Muscle layer of colon (tissue), 2 donors: ENCODE measurements at regions not wholly inside any gene's neighbourhood (a gene's known extent, or its start where the extent isn't known, plus 50 kb on each side); places are given as distances from the start of the nearest gene placed in this dataset.

Source experiments
- H3K27ac ChIP-seq: one replicate; pipeline ENCODE4 v1.7.0; 2013; ENCODE audit warnings: low read depth, mild to moderate bottlenecking, low read length, moderate library complexity
- H3K27me3 ChIP-seq, 2 donors: one replicate each; pipeline ENCODE4 v1.7.0; 2013; ENCODE audit warnings: low read length in 2 of 2, mild to moderate bottlenecking in 2 of 2; ENCODE audit not compliant: insufficient read depth in 2 of 2, control insufficient read depth in 1 of 2
- H3K36me3 ChIP-seq: one replicate; pipeline ENCODE4 v1.7.0; 2013; ENCODE audit warnings: mild to moderate bottlenecking, low read length; ENCODE audit not compliant: insufficient read depth
- H3K4me1 ChIP-seq: one replicate; pipeline ENCODE4 v1.7.0; 2013; ENCODE audit warnings: mild to moderate bottlenecking, low read length; ENCODE audit not compliant: insufficient read depth
- H3K4me3 ChIP-seq, 2 donors: one replicate each; pipeline ENCODE4 v1.7.0; 2013; ENCODE audit warnings: low read length in 2 of 2, low read depth in 1 of 2, mild to moderate bottlenecking in 1 of 2, moderate library complexity in 1 of 2
- H3K9ac ChIP-seq: one replicate; pipeline ENCODE4 v1.7.0; 2013; ENCODE audit warnings: low read length
- H3K9me3 ChIP-seq: one replicate; pipeline ENCODE4 v1.7.0; 2013; ENCODE audit warnings: mild to moderate bottlenecking, low read length
- donor health status: abdominal sarcoma.
- donor health status: Adenocarcinoma of cecum.

- H3K9ac ChIP-seq, result no peak overlapping the region
- no peaks in the 10 kb centered on the region for H3K9me3 ChIP-seq
- H3K4me1 ChIP-seq, result peaks cover 20% of the 10 kb centered on the region
- H3K27me3 ChIP-seq, result no peaks in the 10 kb centered on the region
- H3K36me3 ChIP-seq, result no peaks in the 10 kb centered on the region
- no peak overlapping the region for H3K27ac ChIP-seq
- H3K4me3 ChIP-seq, result no peak overlapping the region
Observed at GRCh38 chr9:82491604-82492003, 503.0 kb downstream of the SPATA31D1 start.

DNA sequence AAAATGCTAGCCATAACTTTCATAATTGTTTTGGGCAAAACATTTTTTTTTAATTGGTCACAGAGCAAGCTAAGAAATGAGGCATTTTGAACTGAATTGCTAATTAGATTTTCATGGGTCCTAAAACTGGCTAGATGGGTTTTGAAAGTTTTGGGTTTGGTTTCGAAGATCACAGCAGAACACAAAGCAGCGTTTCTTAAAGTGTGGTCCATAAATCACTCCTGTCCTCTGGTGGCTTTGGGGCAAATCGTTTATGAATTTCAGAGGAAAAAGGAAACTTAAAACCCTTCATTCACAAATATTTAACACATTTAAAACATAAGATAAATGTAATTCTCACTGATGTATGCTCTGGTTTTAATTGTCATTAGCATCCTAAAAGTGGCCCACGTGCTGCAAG is 503.7 kb downstream of the SPATA31D1 start:
- H3K36me3 ChIP-seq, result no peaks in the 10 kb centered on the region
- no peak overlapping the region for H3K9ac ChIP-seq
- no peak overlapping the region for H3K27ac ChIP-seq
- no peaks in the 10 kb centered on the region for H3K9me3 ChIP-seq
- no peaks in the 10 kb centered on the region for H3K27me3 ChIP-seq
- H3K4me3 ChIP-seq, result no peak overlapping the region
- peaks cover 20% of the 10 kb centered on the region for H3K4me1 ChIP-seq

GRCh38 chr9:82495884-82496777 is 507.6 kb downstream of the SPATA31D1 start:
- Histone ChIP-seq H3K4me3 (no peak overlapping the region), H3K9ac (no peak overlapping the region), H3K9me3 (no peaks in the 10 kb centered on the region), H3K4me1 (no peaks in the 10 kb centered on the region), H3K36me3 (no peaks in the 10 kb centered on the region), H3K27ac (no peak overlapping the region), H3K27me3 (no peaks in the 10 kb centered on the region)

- Histone ChIP-seq H3K4me1 (no peaks in the 10 kb centered on the region), H3K27ac (no peak overlapping the region), H3K9ac (no peak overlapping the region), H3K9me3 (no peaks in the 10 kb centered on the region), H3K27me3 (no peaks in the 10 kb centered on the region), H3K36me3 (no peaks in the 10 kb centered on the region), H3K4me3 (no peak overlapping the region)
Observed at GRCh38 chr9:82498541-82499317, 510.2 kb downstream of the SPATA31D1 start.

GRCh38 chr9:82499337-82499736 is 510.8 kb downstream of the SPATA31D1 start:
- Histone ChIP-seq H3K9me3 (no peaks in the 10 kb centered on the region), H3K4me1 (no peaks in the 10 kb centered on the region), H3K9ac (no peak overlapping the region), H3K36me3 (no peaks in the 10 kb centered on the region), H3K4me3 (no peak overlapping the region), H3K27ac (no peak overlapping the region), H3K27me3 (no peaks in the 10 kb centered on the region)

- Histone ChIP-seq H3K9me3 (no peaks in the 10 kb centered on the region), H3K4me1 (no peaks in the 10 kb centered on the region), H3K36me3 (no peaks in the 10 kb centered on the region), H3K9ac (no peak overlapping the region), H3K27me3 (no peaks in the 10 kb centered on the region), H3K4me3 (no peak overlapping the region), H3K27ac (no peak overlapping the region)
Observed at GRCh38 chr9:82504620-82505019, 516.0 kb downstream of the SPATA31D1 start.

GRCh38 chr9:82511626-82512025 is 523.1 kb downstream of the SPATA31D1 start:
- no peak overlapping the region for H3K4me3 ChIP-seq
- no peak overlapping the region for H3K9ac ChIP-seq
- H3K27me3 ChIP-seq, result no peaks in the 10 kb centered on the region
- no peaks in the 10 kb centered on the region for H3K36me3 ChIP-seq
- peaks cover 22% of the 10 kb centered on the region for H3K4me1 ChIP-seq
- no peaks in the 10 kb centered on the region for H3K9me3 ChIP-seq
- no peak overlapping the region for H3K27ac ChIP-seq

GRCh38 chr9:82512728-82513127 is 524.2 kb downstream of the SPATA31D1 start:
- H3K9me3 ChIP-seq, result no peaks in the 10 kb centered on the region

GRCh38 chr9:82513242-82513751 is 524.7 kb downstream of the SPATA31D1 start:
- no peaks in the 10 kb centered on the region for H3K27me3 ChIP-seq
- H3K4me3 ChIP-seq, result no peak overlapping the region
- no peaks in the 10 kb centered on the region for H3K9me3 ChIP-seq
- no peaks in the 10 kb centered on the region for H3K36me3 ChIP-seq
- peaks cover 22% of the 10 kb centered on the region for H3K4me1 ChIP-seq
- peak overlapping the region; percentile 55 for H3K27ac ChIP-seq
- H3K9ac ChIP-seq, result no peak overlapping the region

More at GRCh38 chr9:82512728-82513127, 524.2 kb downstream of the SPATA31D1 start:
- Histone ChIP-seq H3K36me3 (no peaks in the 10 kb centered on the region), H3K9ac (no peak overlapping the region), H3K27me3 (no peaks in the 10 kb centered on the region), H3K4me1 (peaks cover 22% of the 10 kb centered on the region), H3K4me3 (no peak overlapping the region), H3K27ac (peak overlapping the region; percentile 55)

GRCh38 chr9:82513976-82514735 is 525.6 kb downstream of the SPATA31D1 start:
- Histone ChIP-seq H3K27me3 (no peaks in the 10 kb centered on the region), H3K4me1 (peaks cover 26% of the 10 kb centered on the region), H3K9me3 (no peaks in the 10 kb centered on the region), H3K27ac (peak overlapping the region; percentile 42), H3K4me3 (no peak overlapping the region), H3K9ac (no peak overlapping the region), H3K36me3 (no peaks in the 10 kb centered on the region)

GRCh38 chr9:82518868-82519267 is 530.3 kb downstream of the SPATA31D1 start:
- Histone ChIP-seq H3K27me3 (no peaks in the 10 kb centered on the region), H3K27ac (no peak overlapping the region), H3K4me3 (no peak overlapping the region), H3K9me3 (no peaks in the 10 kb centered on the region), H3K36me3 (no peaks in the 10 kb centered on the region), H3K4me1 (peaks cover 26% of the 10 kb centered on the region), H3K9ac (no peak overlapping the region)
